Type B pancreatic cell (in vitro differentiated cells): ENCODE measurements at regions not wholly inside any gene's neighbourhood (a gene's known extent, or its start where the extent isn't known, plus 50 kb on each side); places are given as distances from the start of the nearest gene placed in this dataset.

Experiments
- DNase-seq: peaks from one replicate; pipeline ENCODE4 v3.0.0; 2021; ENCODE audit warnings: mixed read lengths; ENCODE audit not compliant: unreplicated experiment; ENCODE audit errors: extremely low spot score
- H3K27ac Mint-ChIP-seq: 2 replicates; pipeline ENCODE4 v1.8.0; 2021; ENCODE audit warnings: mild to moderate bottlenecking, mixed read lengths
- H3K27me3 Mint-ChIP-seq: 2 replicates; pipeline ENCODE4 v1.8.0; 2021; ENCODE audit warnings: mixed read lengths
- H3K36me3 Mint-ChIP-seq: 2 replicates; pipeline ENCODE4 v1.8.0; 2021; ENCODE audit warnings: mixed read lengths
- H3K4me1 Mint-ChIP-seq: one replicate; pipeline ENCODE4 v1.8.0; 2021; ENCODE audit warnings: mixed read lengths; ENCODE audit not compliant: unreplicated experiment
- H3K4me3 Mint-ChIP-seq: 2 replicates; pipeline ENCODE4 v1.8.0; 2021; ENCODE audit warnings: mild to moderate bottlenecking, mixed read lengths
- H3K9me3 Mint-ChIP-seq: 2 replicates; pipeline ENCODE4 v1.8.0; 2021; ENCODE audit warnings: mixed read lengths
- CTCF ChIP-seq: fragments of 200-600 bp; sonication (generic); conservative IDR thresholded peaks from 2 replicates; pipeline ENCODE4 v1.5.0; 2021; ENCODE audit warnings: antibody characterized with exemption, mild to moderate bottlenecking

GRCh38 chr1:30325999-30326398 is 397.4 kb downstream of the MATN1 start:
- DNase-seq: no peak
- Mint-ChIP-seq H3K27me3 (peaks cover 4% of the 10 kb centered on the region), H3K36me3 (no peaks in the 10 kb centered on the region), H3K4me3 (no peak overlapping the region), H3K4me1 (peaks cover 12% of the 10 kb centered on the region), H3K9me3 (no peaks in the 10 kb centered on the region), H3K27ac (no peak overlapping the region)
- TF ChIP-seq CTCF: no peak

- H3K27me3 Mint-ChIP-seq: peaks cover 4% of the 10 kb centered on the region
- H3K4me3 Mint-ChIP-seq: no peak overlapping the region
- peaks cover 19% of the 10 kb centered on the region for H3K4me1 Mint-ChIP-seq
- DNase-seq: peak; percentile 66
- no peaks in the 10 kb centered on the region for H3K9me3 Mint-ChIP-seq
- H3K36me3 Mint-ChIP-seq: no peaks in the 10 kb centered on the region
- no peak for TF ChIP-seq CTCF
- H3K27ac Mint-ChIP-seq: no peak overlapping the region
These were observed 398.1 kb downstream of the MATN1 start for GRCh38 chr1:30325085-30325935.

- no peak overlapping the region for H3K4me3 Mint-ChIP-seq
- H3K36me3 Mint-ChIP-seq: no peaks in the 10 kb centered on the region
- TF ChIP-seq CTCF: no peak
- no peaks in the 10 kb centered on the region for H3K9me3 Mint-ChIP-seq
- H3K27me3 Mint-ChIP-seq: peaks cover 4% of the 10 kb centered on the region
- no peak overlapping the region for H3K27ac Mint-ChIP-seq
- H3K4me1 Mint-ChIP-seq: peaks cover 19% of the 10 kb centered on the region
- peak; percentile 53 for DNase-seq
These were observed 398.9 kb downstream of the MATN1 start for GRCh38 chr1:30324251-30325084.

GRCh38 chr1:30323841-30324240 is 399.5 kb downstream of the MATN1 start:
- no peaks in the 10 kb centered on the region for H3K36me3 Mint-ChIP-seq
- H3K4me1 Mint-ChIP-seq: peaks cover 19% of the 10 kb centered on the region
- no peak for TF ChIP-seq CTCF
- peaks cover 4% of the 10 kb centered on the region for H3K27me3 Mint-ChIP-seq
- no peak for DNase-seq
- H3K9me3 Mint-ChIP-seq: no peaks in the 10 kb centered on the region
- H3K27ac Mint-ChIP-seq: no peak overlapping the region
- H3K4me3 Mint-ChIP-seq: no peak overlapping the region

- peaks cover 4% of the 10 kb centered on the region for H3K27me3 Mint-ChIP-seq
These were observed 400.0 kb downstream of the MATN1 start for GRCh38 chr1:30323352-30323751.

More at GRCh38 chr1:30323352-30323751, 400.0 kb downstream of the MATN1 start:
- DNase-seq: no peak
- Mint-ChIP-seq H3K36me3 (no peaks in the 10 kb centered on the region), H3K9me3 (no peaks in the 10 kb centered on the region), H3K4me1 (peaks cover 19% of the 10 kb centered on the region), H3K4me3 (no peak overlapping the region), H3K27ac (no peak overlapping the region)
- TF ChIP-seq CTCF: no peak
